DMS79 treated with DMSO at 0.1 percent for 48 hours (cell line): ENCODE measurements at regions not wholly inside any gene's neighbourhood (a gene's known extent, or its start where the extent isn't known, plus 50 kb on each side); places are given as distances from the start of the nearest gene placed in this dataset.
A peak's percentile ranks its signal among the peaks of the same experiment; 100 is the strongest.
"Not testable (repeated sequence)": the region's sequence is repeated elsewhere in the genome, so short reads cannot be mapped to it uniquely, and the experiment has no call there.

ENCODE experiments used
- DNase-seq: peaks from one replicate; lab custom pipeline; 2025; lab: John Stamatoyannopoulos, UW

GRCh38 chr3:159371961-159372360 is 570.1 kb downstream of the MFSD1 start:
- no peak for DNase-seq

GRCh38 chr3:159378396-159379194 is 576.7 kb downstream of the MFSD1 start:
- peak; percentile 59 for DNase-seq

- DNase-seq = peak; percentile 38
Measured at GRCh38 chr3:159380891-159381290, 579.0 kb downstream of the MFSD1 start.

- peak; percentile 38 for DNase-seq
Measured at GRCh38 chr3:159390656-159391212, 588.9 kb downstream of the MFSD1 start.

GRCh38 chr3:159397683-159398082 is 591.0 kb upstream of the IL12A start:
- DNase-seq = not testable (repeated sequence)

GRCh38 chr3:159401069-159401468 is 587.6 kb upstream of the IL12A start:
- no peak for DNase-seq

GRCh38 chr3:159409711-159410110 is 578.9 kb upstream of the IL12A start:
- not testable (repeated sequence) for DNase-seq

GRCh38 chr3:159413319-159413718 is 575.3 kb upstream of the IL12A start:
- peak; percentile 44 for DNase-seq

GRCh38 chr3:159416856-159417255 is 571.8 kb upstream of the IL12A start:
- peak; percentile 49 for DNase-seq

- no peak for DNase-seq
Measured at GRCh38 chr3:159417761-159418160, 570.9 kb upstream of the IL12A start.

- no peak for DNase-seq
Measured at GRCh38 chr3:159418571-159419526, 569.8 kb upstream of the IL12A start.

GRCh38 chr3:159429702-159430101 is 558.9 kb upstream of the IL12A start:
- no peak for DNase-seq

GRCh38 chr3:159432682-159433340 is 555.8 kb upstream of the IL12A start:
- DNase-seq = no peak

GRCh38 chr3:159439346-159439745 is 549.3 kb upstream of the IL12A start:
- DNase-seq = no peak

GRCh38 chr3:159441279-159441678 is 547.4 kb upstream of the IL12A start:
- peak; percentile 40 for DNase-seq

GRCh38 chr3:159443266-159443665 is 545.4 kb upstream of the IL12A start:
- no peak for DNase-seq

GRCh38 chr3:159447841-159448240 is 540.8 kb upstream of the IL12A start:
- no peak for DNase-seq

- DNase-seq = no peak
Measured at GRCh38 chr3:159448902-159449301, 539.7 kb upstream of the IL12A start.

GRCh38 chr3:159451067-159451466 is 537.6 kb upstream of the IL12A start:
- DNase-seq = no peak

GRCh38 chr3:159451482-159451881 is 537.2 kb upstream of the IL12A start:
- no peak for DNase-seq

GRCh38 chr3:159453036-159453435 is 535.6 kb upstream of the IL12A start:
- DNase-seq = no peak

- no peak for DNase-seq
Measured at GRCh38 chr3:159453945-159454344, 534.7 kb upstream of the IL12A start.
